C4-2B (cell line): ENCODE measurements at regions not wholly inside any gene's neighbourhood (a gene's known extent, or its start where the extent isn't known, plus 50 kb on each side); places are given as distances from the start of the nearest gene placed in this dataset.

Experiments used
- H3K27ac ChIP-seq: fragments of 450-650 bp; 2 replicates; pipeline ENCODE4 v1.5.1; 2017
- CTCF ChIP-seq: fragments of 450-650 bp; conservative IDR thresholded peaks from 2 replicates; pipeline ENCODE4 v1.5.1; 2017; ENCODE audit warnings: mild to moderate bottlenecking
- ZFX ChIP-seq: fragments of 450-650 bp; IDR thresholded peaks from 2 replicates; pipeline ENCODE4 v1.6.1; 2017

- H3K27ac ChIP-seq, result no peak overlapping the region
- TF ChIP-seq ZFX (no peak), CTCF (no peak)
Observed at GRCh38 chr10:88092265-88092664, 228.8 kb downstream of the PTEN start.

GRCh38 chr10:88092973-88093372 lies 229.5 kb downstream of the PTEN start:
- no peak overlapping the region for H3K27ac ChIP-seq
- TF ChIP-seq CTCF (no peak), ZFX (no peak)

GRCh38 chr10:88094795-88095194 lies 231.4 kb downstream of the PTEN start:
- no peak overlapping the region for H3K27ac ChIP-seq
- TF ChIP-seq ZFX, result no peak
- no peak for TF ChIP-seq CTCF

GRCh38 chr10:88095223-88095721 lies 231.8 kb downstream of the PTEN start:
- H3K27ac ChIP-seq, result no peak overlapping the region
- TF ChIP-seq CTCF (no peak), ZFX (no peak)

- TF ChIP-seq CTCF, result no peak
- TF ChIP-seq ZFX, result no peak
- H3K27ac ChIP-seq, result no peak overlapping the region
Observed at GRCh38 chr10:88095778-88096431, 232.5 kb downstream of the PTEN start.

GRCh38 chr10:88097092-88097516 lies 233.7 kb downstream of the PTEN start:
- no peak overlapping the region for H3K27ac ChIP-seq
- TF ChIP-seq CTCF, result no peak
- no peak for TF ChIP-seq ZFX

- H3K27ac ChIP-seq, result no peak overlapping the region
- TF ChIP-seq CTCF (no peak), ZFX (no peak)
Observed at GRCh38 chr10:88097536-88097935, 234.1 kb downstream of the PTEN start.
